OCI-LY3 (cell line): ENCODE measurements at regions not wholly inside any gene's neighbourhood (a gene's known extent, or its start where the extent isn't known, plus 50 kb on each side); places are given as distances from the start of the nearest gene placed in this dataset.

Experiments used
- H2AFZ ChIP-seq: fragments of 200-600, 300-600 bp; shearing (Covaris generic); 2 replicates; pipeline ENCODE4 v1.6.0; 2014; ENCODE audit warnings: antibody characterized with exemption, low read depth, low read length
- H3K27ac ChIP-seq: fragments of 200-600, 300-600 bp; sonication (generic); 2 replicates; pipeline ENCODE4 v1.5.1; 2014; ENCODE audit warnings: mild to moderate bottlenecking, low read length, moderate library complexity, mixed read lengths
- H3K27me3 ChIP-seq: fragments of 200-600, 300-600 bp; sonication (generic); 2 replicates; pipeline ENCODE4 v1.6.1; 2014; ENCODE audit warnings: low read depth, low read length, mixed read lengths
- H3K36me3 ChIP-seq: fragments of 200-600, 300-600 bp; sonication (generic); replicated peaks from 2 replicates; pipeline ENCODE3; 2014; ENCODE audit warnings: low read depth, low read length, mixed read lengths
- H3K4me1 ChIP-seq: fragments of 300-600, 200-600 bp; sonication (generic); 2 replicates; pipeline ENCODE4 v1.6.1; 2014; ENCODE audit warnings: low read length, mixed read lengths
- H3K4me2 ChIP-seq: fragments of 200-600, 300-600 bp; sonication (generic); 2 replicates; pipeline ENCODE4 v1.6.1; 2014; ENCODE audit warnings: low read length, mixed read lengths
- H3K4me3 ChIP-seq: fragments of 300-600, 200-600 bp; sonication (generic); 2 replicates; pipeline ENCODE4 v1.5.1; 2014; ENCODE audit warnings: antibody characterized with exemption, mild to moderate bottlenecking, low read length, moderate library complexity
- H3K79me2 ChIP-seq: fragments of 300-600, 200-600 bp; shearing (Covaris generic); 2 replicates; pipeline ENCODE4 v1.6.1; 2014; ENCODE audit warnings: mild to moderate bottlenecking, low read length, mixed read lengths
- H3K9ac ChIP-seq: fragments of 300-600, 200-600 bp; shearing (Covaris generic); 2 replicates; pipeline ENCODE4 v1.6.0; 2014; ENCODE audit warnings: mild to moderate bottlenecking, low read length, moderate library complexity
- H3K9me3 ChIP-seq: fragments of 200-600, 300-600 bp; shearing (Covaris generic); 2 replicates; pipeline ENCODE4 v1.6.1; 2014; ENCODE audit warnings: low read length, mixed read lengths; ENCODE audit not compliant: insufficient read depth
- H4K20me1 ChIP-seq: fragments of 200-600, 300-600 bp; sonication (generic); 2 replicates; pipeline ENCODE4 v1.6.1; 2016; ENCODE audit warnings: low read length, mixed read lengths; ENCODE audit not compliant: insufficient read depth
- EZH2phosphoT487 ChIP-seq: fragments of 200-600 bp; shearing (Covaris generic); IDR thresholded peaks from 2 replicates; pipeline ENCODE4 v1.6.1; 2018; ENCODE audit warnings: antibody characterized with exemption, mixed run types, low read depth
- TF ChIP-seq, protein P1 (sequence below): fragments of 200-600, 300-600 bp; sonication (generic); IDR thresholded peaks from 2 replicates; pipeline ENCODE4 v1.5.1; 2014; ENCODE audit warnings: antibody characterized with exemption, low read length, low read depth

DNA sequence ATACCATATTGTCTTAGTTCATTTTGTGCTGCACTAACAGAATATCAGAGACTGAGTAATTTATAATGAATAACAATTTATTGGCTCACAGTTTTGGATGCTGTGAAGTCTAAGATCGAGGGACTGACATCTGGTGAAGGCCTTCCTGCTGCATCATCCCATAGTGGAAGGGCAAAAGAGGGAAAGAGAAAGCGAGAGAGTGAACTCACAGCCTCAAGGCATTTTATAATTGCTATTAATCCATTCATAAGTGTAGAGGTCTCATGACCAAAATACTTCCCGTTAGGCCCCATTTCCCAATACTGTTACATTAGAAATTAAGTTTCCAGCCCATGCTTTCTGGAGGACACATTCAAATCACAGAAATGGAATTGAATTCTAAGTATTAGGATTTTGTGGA is 554.4 kb downstream of the TRAM1L1 start:
- Histone ChIP-seq H3K79me2 (no peaks in the 10 kb centered on the region), H4K20me1 (no peaks in the 10 kb centered on the region), H3K4me1 (no peaks in the 10 kb centered on the region), H3K27me3 (no peaks in the 10 kb centered on the region), H3K27ac (no peak overlapping the region), H3K4me2 (no peak overlapping the region), H3K36me3 (no peaks in the 10 kb centered on the region), H3K9me3 (no peaks in the 10 kb centered on the region), H2AFZ (no peak overlapping the region), H3K4me3 (no peak overlapping the region), H3K9ac (no peak overlapping the region)
- no peak for TF ChIP-seq EZH2phosphoT487
- TF ChIP-seq, protein P1, sequence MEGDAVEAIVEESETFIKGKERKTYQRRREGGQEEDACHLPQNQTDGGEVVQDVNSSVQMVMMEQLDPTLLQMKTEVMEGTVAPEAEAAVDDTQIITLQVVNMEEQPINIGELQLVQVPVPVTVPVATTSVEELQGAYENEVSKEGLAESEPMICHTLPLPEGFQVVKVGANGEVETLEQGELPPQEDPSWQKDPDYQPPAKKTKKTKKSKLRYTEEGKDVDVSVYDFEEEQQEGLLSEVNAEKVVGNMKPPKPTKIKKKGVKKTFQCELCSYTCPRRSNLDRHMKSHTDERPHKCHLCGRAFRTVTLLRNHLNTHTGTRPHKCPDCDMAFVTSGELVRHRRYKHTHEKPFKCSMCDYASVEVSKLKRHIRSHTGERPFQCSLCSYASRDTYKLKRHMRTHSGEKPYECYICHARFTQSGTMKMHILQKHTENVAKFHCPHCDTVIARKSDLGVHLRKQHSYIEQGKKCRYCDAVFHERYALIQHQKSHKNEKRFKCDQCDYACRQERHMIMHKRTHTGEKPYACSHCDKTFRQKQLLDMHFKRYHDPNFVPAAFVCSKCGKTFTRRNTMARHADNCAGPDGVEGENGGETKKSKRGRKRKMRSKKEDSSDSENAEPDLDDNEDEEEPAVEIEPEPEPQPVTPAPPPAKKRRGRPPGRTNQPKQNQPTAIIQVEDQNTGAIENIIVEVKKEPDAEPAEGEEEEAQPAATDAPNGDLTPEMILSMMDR, result no peak

DNA sequence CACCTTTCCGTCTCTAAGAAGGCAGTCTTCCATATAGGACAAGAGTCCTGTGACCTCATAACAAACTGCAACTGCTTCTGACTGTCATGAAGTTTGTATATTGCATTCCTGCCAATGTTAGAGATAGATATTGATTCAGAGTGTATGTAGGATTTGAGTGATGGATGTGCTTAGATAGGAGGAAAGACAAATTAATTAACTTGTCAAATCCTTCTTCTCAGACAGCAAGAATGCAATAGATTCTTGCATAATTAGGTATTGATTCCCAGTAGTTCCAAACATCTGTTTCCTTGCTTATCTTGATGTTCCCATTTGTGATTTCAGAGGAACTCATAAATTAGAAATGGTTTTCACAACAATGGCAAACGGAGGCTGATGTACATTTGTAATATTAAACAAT is 555.3 kb downstream of the TRAM1L1 start:
- H4K20me1 ChIP-seq, result no peaks in the 10 kb centered on the region
- H3K36me3 ChIP-seq, result no peaks in the 10 kb centered on the region
- no peaks in the 10 kb centered on the region for H3K79me2 ChIP-seq
- H3K4me3 ChIP-seq, result no peak overlapping the region
- H3K4me2 ChIP-seq, result no peak overlapping the region
- no peak overlapping the region for H2AFZ ChIP-seq
- no peaks in the 10 kb centered on the region for H3K4me1 ChIP-seq
- H3K9ac ChIP-seq, result no peak overlapping the region
- no peak overlapping the region for H3K27ac ChIP-seq
- H3K27me3 ChIP-seq, result no peaks in the 10 kb centered on the region
- no peaks in the 10 kb centered on the region for H3K9me3 ChIP-seq
- TF ChIP-seq, protein P1, result no peak
- no peak for TF ChIP-seq EZH2phosphoT487

DNA sequence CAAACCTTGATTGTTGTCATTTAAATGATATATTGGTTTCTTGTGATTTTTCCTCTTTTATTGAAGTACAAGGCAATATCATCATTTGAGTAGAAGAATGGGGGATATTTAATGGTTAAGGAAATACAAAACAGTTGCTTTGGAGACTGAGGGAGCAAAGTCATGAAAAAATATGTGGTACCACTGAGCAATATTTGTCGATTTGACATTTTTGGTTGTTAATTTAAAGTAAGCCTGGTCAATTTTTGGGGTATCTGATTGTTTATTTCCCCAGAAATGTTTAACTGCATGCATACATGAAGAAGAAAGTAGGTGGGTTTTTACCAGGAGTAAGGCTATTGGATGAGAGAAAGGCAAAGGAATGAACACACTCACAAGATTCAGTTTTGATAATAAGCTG is 556.2 kb downstream of the TRAM1L1 start:
- H3K36me3 ChIP-seq, result no peaks in the 10 kb centered on the region
- H2AFZ ChIP-seq, result no peak overlapping the region
- no peaks in the 10 kb centered on the region for H4K20me1 ChIP-seq
- no peaks in the 10 kb centered on the region for H3K4me1 ChIP-seq
- no peak overlapping the region for H3K4me3 ChIP-seq
- no peak overlapping the region for H3K27ac ChIP-seq
- H3K9me3 ChIP-seq, result no peaks in the 10 kb centered on the region
- H3K27me3 ChIP-seq, result no peaks in the 10 kb centered on the region
- no peak overlapping the region for H3K9ac ChIP-seq
- no peak overlapping the region for H3K4me2 ChIP-seq
- TF ChIP-seq, protein P1, result no peak
- TF ChIP-seq EZH2phosphoT487, result no peak
- H3K79me2 ChIP-seq, result no peaks in the 10 kb centered on the region

DNA sequence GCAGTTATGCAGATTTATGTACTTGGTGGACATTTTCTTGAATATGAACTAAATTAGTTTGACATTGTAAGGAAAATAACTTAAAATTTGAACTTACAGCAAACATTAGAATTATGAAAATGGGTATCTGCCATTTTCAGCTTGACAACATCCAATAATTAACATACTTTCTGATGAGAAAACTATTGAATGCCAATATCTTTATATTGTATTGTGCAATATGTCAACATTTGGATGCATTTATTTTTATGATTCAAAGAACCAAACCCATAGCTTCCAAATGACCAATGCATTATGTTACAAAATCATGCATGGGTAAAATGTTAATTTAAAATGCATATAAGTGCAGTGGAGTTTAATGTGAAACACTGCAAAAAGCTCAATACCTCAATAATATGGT is 562.5 kb downstream of the TRAM1L1 start:
- H3K9ac ChIP-seq, result no peak overlapping the region
- H2AFZ ChIP-seq, result no peak overlapping the region
- H3K4me3 ChIP-seq, result no peak overlapping the region
- H3K27ac ChIP-seq, result no peak overlapping the region
- no peak overlapping the region for H3K4me2 ChIP-seq
- no peaks in the 10 kb centered on the region for H4K20me1 ChIP-seq
- H3K36me3 ChIP-seq, result no peaks in the 10 kb centered on the region
- peaks cover 4% of the 10 kb centered on the region; the same call in 1 of the 2 replicates for H3K4me1 ChIP-seq
- no peak for TF ChIP-seq EZH2phosphoT487
- TF ChIP-seq, protein P1, result no peak
- H3K9me3 ChIP-seq, result no peaks in the 10 kb centered on the region
- no peaks in the 10 kb centered on the region for H3K79me2 ChIP-seq
- no peaks in the 10 kb centered on the region for H3K27me3 ChIP-seq
